SHP77 (cell line): ENCODE measurements at regions not wholly inside any gene's neighbourhood (a gene's known extent, or its start where the extent isn't known, plus 50 kb on each side); places are given as distances from the start of the nearest gene placed in this dataset.

ENCODE experiments used
- DNase-seq, 2 experiments: peaks; one replicate each; lab custom pipeline; 2025; lab: John Stamatoyannopoulos, UW

- DNase-seq = no peak
Observed at GRCh38 chr1:59057796-59058195, 239.1 kb upstream of the FGGY start.

GRCh38 chr1:59058665-59059439 is 238.0 kb upstream of the FGGY start:
- DNase-seq = no peak

GRCh38 chr1:59061876-59062275 is 235.0 kb upstream of the FGGY start:
- DNase-seq = no peak

- DNase-seq = no peak
Observed at GRCh38 chr1:59062743-59063142, 234.2 kb upstream of the FGGY start.

GRCh38 chr1:59063501-59063900 is 233.4 kb upstream of the FGGY start:
- DNase-seq = no peak

- no peak for DNase-seq
Observed at GRCh38 chr1:59064592-59064991, 232.3 kb upstream of the FGGY start.

DNA sequence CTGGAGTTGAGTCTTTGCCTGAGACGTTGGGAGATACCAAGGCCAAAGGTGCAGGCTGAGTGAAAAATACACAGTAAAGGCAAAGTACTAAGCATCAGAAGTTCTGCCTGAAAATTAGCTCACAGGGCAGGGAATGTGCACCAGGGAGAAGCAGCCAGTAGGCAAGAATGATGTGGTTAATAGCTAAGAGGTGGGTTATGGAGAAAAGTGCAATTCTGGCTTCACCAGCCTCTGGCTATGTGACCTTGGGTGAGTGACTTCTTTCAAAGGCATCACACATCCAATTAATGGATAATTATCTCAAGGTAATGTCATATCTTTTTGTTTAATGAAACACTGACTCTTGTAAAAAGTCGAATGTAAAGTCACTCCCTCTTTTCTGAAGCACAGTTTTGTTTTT is 230.7 kb upstream of the FGGY start:
- no peak for DNase-seq

DNA sequence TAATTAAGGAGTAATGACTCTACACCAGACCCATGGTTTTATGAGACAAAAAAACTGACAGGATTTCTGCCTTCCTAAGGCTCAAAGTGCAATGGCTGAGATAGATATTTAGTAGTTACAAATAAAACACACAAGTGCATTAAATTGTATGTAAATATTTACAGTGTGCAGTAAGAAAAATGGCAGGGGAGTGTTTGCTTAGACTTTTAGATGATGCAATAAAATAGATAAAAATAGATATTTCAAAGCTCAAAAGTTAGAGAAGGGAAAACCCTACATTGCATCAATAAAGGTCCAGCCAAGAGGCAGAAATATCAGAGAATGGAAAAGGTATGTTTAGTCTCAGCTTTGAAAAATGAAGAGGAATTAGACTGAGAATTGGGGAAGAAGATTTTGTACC is 226.3 kb upstream of the FGGY start:
- DNase-seq = no peak

GRCh38 chr1:59071289-59071688 is 225.6 kb upstream of the FGGY start:
- no peak for DNase-seq

- DNase-seq = no peak
Observed at GRCh38 chr1:59071876-59072582, 224.9 kb upstream of the FGGY start.

DNA sequence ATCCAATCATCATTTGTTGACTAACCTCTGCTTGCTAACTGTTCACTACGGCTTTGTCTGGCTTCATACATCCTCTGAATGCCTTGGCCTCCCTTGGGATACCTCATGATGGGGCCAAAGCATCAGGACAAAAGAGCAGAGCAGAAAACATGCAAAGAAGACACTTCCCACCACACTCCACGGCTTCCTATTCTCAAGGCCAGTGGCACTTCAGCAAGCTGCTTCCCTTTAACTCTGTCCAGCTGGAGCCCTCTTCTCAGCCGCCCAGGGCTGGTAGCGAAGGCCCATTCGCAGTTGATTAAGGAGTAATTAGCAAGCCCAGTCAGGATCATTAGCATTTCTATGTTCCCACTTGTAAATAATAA is 224.3 kb upstream of the FGGY start:
- no peak for DNase-seq

DNA sequence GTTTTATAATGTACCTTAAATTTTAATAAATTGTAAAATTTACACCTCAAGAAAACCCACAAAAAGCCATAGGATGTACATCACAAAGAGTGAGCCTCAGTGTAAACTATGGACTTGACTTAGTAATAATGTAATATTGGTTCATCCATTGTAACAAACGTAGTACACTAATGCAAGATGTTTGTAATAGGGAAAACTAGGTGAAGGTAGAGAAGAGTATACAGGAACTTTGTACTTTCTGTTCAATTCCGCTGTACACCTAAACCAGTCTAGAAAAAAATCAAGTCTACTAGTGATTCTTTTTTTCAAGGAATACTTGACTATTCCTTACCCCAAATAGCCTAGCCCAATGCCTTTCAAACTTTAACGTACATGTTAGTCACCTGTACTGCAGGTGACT is 222.3 kb upstream of the FGGY start:
- DNase-seq = no peak

GRCh38 chr1:59075021-59075420 is 221.9 kb upstream of the FGGY start:
- DNase-seq = no peak

DNA sequence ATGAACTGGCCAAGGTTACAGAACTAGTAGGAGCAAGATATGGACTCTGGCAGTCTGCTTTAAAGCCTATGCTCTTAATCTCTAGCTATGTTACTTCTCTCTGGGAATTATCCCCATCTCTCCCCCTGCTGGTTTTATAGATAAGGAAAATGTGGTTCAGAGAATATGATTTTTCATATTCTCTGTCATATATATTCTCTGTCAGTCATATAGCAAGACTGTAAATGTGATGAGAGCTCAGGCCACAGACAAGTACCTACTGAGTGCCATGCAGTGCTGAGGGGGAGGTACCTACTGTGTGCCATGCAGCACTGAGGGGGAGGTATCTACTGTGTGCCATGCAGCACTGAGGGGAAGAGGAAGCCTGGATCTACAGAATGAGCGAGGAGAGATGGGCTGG is 220.3 kb upstream of the FGGY start:
- no peak for DNase-seq

DNA sequence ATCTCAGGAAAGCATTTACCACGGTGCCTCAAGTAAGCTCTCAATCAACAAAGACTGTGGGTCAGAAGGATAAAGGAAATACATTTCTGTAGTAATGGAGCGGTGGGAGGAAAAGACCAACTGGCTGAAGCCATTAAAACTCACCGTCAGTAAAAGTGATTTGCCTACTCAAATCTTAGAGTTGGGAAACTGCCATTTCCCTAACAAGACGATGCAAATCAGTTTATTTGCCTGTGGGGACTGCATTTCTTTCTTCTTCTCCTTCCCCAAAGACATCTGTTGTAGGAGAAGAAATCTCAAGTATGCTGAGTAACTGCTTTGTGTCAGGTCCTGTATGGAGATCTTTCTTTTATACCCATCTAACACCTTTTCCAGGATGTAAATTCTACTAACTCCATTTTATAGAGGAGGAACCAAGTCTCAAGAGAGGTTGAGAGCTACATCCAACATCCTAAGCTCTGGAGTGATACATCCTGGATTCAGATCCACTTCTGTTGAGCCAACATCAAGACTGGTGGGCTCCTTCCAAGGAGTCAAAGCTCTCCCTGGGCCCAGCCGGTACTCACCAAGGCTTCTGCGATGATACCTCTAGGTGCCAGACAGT is 219.3 kb upstream of the FGGY start:
- DNase-seq = no peak

- DNase-seq = no peak
Observed at GRCh38 chr1:59078070-59078800, 218.7 kb upstream of the FGGY start.

DNA sequence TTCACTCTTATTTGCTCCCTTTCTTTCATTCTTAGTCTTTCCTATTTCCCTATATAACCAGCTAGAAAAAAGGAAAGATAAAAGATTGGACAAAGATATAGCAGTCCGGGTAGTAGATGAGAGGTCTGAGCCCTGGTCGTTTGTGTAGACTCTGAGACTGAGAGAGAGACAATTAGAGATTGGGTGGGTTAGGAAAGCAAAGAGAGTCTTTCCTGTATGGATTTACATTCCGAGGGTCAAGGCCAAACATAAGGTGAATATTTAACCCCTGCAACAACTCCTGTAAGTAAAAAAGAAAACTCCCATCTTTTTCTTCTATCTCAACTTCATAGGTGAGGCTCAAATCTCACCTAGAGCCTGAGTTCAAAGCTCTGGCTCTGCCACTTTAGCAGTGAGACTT is 218.0 kb upstream of the FGGY start:
- DNase-seq = no peak

- no peak for DNase-seq
Observed at GRCh38 chr1:59079434-59080140, 217.3 kb upstream of the FGGY start.

GRCh38 chr1:59081181-59081580 is 215.7 kb upstream of the FGGY start:
- DNase-seq = no peak

DNA sequence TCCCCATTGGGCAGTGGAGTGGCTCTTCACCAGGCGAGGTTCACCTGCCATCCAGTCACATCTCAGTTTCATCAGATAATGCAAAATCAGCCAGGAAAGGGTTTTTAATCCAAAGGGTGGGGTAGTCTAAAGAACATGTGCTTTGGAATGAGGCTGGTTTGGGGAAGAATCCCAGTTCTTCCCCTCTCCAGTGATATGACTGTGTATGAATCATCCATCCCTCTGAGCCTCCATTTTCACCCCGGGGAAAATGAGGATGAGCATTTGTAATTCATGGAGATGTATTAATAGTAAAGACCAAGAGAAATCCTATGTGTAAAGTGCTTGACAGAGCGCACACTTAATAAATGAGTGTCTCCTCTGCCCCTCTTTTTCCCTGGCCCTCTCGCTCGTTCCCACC is 215.1 kb upstream of the FGGY start:
- no peak for DNase-seq

GRCh38 chr1:59083946-59084865 is 212.7 kb upstream of the FGGY start:
- DNase-seq = no peak
